ENCODE measurements at regions not wholly inside any gene's neighbourhood (a gene's known extent, or its start where the extent isn't known, plus 50 kb on each side); places are given as distances from the start of the nearest gene placed in this dataset.

DNA sequence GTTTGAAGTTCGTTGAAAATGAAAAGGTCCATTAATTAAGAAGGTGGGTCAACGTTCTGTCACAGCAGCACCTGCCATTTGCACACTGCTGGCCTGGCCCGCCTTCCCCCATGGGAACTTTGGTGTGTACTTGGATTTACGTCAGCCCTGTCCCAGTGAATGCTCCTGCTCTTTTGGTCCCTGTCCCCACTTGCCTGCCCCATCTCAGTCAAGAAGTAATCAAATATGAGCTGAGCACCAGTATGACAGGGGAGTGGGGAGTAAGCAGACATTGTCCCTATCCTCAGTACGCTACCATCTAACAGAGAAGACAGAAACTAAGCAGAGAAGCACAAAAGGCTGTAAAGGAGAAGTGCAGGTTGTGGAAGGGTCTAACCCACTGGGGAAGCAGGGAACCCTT is 65.1 kb downstream of the SLC4A3 start:
- Histone ChIP-seq H2AFZ (ENCODE audit: low read length) (no peak overlapping the region), H3K9ac (ENCODE audit: insufficient read depth, low read depth, low read length) (no peak overlapping the region), H3K27me3 (ENCODE audit: control insufficient read depth in 1 of 2, insufficient read depth in 2 of 2, low read length in 2 of 2) (peaks cover 0 to 46% of the 10 kb centered on the region in 2 experiments; a peak in 3 of 5 replicates), H3K4me3 (replicated peaks in 1 of 3; ENCODE audit: insufficient read depth in 1 of 3, low read depth in 2 of 3, low read length in 3 of 3) (no peak overlapping the region), H3K36me3 (replicated peaks in 1 of 2; ENCODE audit: control insufficient read depth in 1 of 2, insufficient read depth in 2 of 2, low read length in 2 of 2) (no peaks in the 10 kb centered on the region), H3K27ac (ENCODE audit: extremely low read length, insufficient read depth, low read length) (no peak overlapping the region), H3K9me3 (ENCODE audit: low read length) (no peaks in the 10 kb centered on the region), H3K4me1 (ENCODE audit: insufficient read depth, low read length) (0 out of 2 replicates have a peak, but pooled peaks cover 16% of the 10 kb centered on the region), H3K4me2 (ENCODE audit: low read depth, low read length) (no peak overlapping the region), H3K79me2 (ENCODE audit: insufficient read depth, low read length) (no peaks in the 10 kb centered on the region), H4K20me1 (ENCODE audit: insufficient read depth, low read length) (no peaks in the 10 kb centered on the region)
- WGBS (ENCODE audit: low lambda C conversion rate), result 33% methylated on average over 5 of the region's 5 CpGs
- CTCF ChIA-PET (ENCODE audit: low intra/inter-chr PET ratio, low total read pairs), result no interaction called here
- DNase-seq (ENCODE audit: low spot score) (no peak), FAIRE-seq (no peak), ATAC-seq (no peak)
- POLR2A ChIA-PET, result no interaction called here
- intact Hi-C loops (cut with micrococcal nuclease; ENCODE audit: unreplicated experiment) (no loop called here), in situ Hi-C loops (cut with HindIII; ENCODE audit: extremely low pct_ligation_motif_present, low pct_unique_long_range_greater_than_20kb) (no loop called here)
- no TSS peak for BruUV-seq (replicated peaks)
- no peak for TF ChIP-seq SRSF4 (IDR thresholded peaks at IDR 0.05; ENCODE audit: low read depth, low read length, poor library complexity, severe bottlenecking)
- no peak for TF ChIP-seq SUZ12 (IDR thresholded peaks at IDR 0.05; ENCODE audit: low read depth, low read length)
- TF ChIP-seq JUNB (CRISPR knock-in tag; IDR thresholded peaks at IDR 0.05; ENCODE audit: borderline replicate concordance), result no peak
- TF ChIP-seq POLR2G (IDR thresholded peaks at IDR 0.05; ENCODE audit: low read depth, low read length), result no peak
- TF ChIP-seq KLF9 (CRISPR knock-in tag; IDR thresholded peaks at IDR 0.05; ENCODE audit: low read depth), result no peak
- no peak for TF ChIP-seq ZNF326 (CRISPR knock-in tag; IDR thresholded peaks at IDR 0.05; ENCODE audit: borderline replicate concordance)
- TF ChIP-seq RARA (CRISPR knock-in tag; IDR thresholded peaks at IDR 0.05), result no peak
- no peak for TF ChIP-seq ZNF766 (CRISPR knock-in tag; IDR thresholded peaks at IDR 0.05; ENCODE audit: borderline replicate concordance)
- no peak for TF ChIP-seq ZNF674 (CRISPR knock-in tag; IDR thresholded peaks at IDR 0.05; ENCODE audit: low read depth)
- TF ChIP-seq ZNF333 (CRISPR knock-in tag; IDR thresholded peaks at IDR 0.05; ENCODE audit: borderline replicate concordance), result no peak
- no peak for TF ChIP-seq ZNF713 (CRISPR knock-in tag; IDR thresholded peaks at IDR 0.05)
- TF ChIP-seq, protein P1, sequence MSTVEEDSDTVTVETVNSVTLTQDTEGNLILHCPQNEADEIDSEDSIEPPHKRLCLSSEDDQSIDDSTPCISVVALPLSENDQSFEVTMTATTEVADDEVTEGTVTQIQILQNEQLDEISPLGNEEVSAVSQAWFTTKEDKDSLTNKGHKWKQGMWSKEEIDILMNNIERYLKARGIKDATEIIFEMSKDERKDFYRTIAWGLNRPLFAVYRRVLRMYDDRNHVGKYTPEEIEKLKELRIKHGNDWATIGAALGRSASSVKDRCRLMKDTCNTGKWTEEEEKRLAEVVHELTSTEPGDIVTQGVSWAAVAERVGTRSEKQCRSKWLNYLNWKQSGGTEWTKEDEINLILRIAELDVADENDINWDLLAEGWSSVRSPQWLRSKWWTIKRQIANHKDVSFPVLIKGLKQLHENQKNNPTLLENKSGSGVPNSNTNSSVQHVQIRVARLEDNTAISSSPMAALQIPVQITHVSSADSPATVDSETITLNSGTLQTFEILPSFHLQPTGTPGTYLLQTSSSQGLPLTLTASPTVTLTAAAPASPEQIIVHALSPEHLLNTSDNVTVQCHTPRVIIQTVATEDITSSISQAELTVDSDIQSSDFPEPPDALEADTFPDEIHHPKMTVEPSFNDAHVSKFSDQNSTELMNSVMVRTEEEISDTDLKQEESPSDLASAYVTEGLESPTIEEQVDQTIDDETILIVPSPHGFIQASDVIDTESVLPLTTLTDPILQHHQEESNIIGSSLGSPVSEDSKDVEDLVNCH (CRISPR knock-in tag; IDR thresholded peaks at IDR 0.05), result no peak
- TF ChIP-seq, protein P2, sequence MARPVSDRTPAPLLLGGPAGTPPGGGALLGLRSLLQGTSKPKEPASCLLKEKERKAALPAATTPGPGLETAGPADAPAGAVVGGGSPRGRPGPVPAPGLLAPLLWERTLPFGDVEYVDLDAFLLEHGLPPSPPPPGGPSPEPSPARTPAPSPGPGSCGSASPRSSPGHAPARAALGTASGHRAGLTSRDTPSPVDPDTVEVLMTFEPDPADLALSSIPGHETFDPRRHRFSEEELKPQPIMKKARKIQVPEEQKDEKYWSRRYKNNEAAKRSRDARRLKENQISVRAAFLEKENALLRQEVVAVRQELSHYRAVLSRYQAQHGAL (CRISPR knock-in tag; IDR thresholded peaks at IDR 0.05; ENCODE audit: not compliant biosample characterization), result no peak
- no peak for TF ChIP-seq ZKSCAN1 (IDR thresholded peaks at IDR 0.05; ENCODE audit: low read length)
- no peak for TF ChIP-seq ZNF589 (CRISPR knock-in tag; conservative IDR thresholded peaks at IDR 0.05)
- TF ChIP-seq, protein P3, sequence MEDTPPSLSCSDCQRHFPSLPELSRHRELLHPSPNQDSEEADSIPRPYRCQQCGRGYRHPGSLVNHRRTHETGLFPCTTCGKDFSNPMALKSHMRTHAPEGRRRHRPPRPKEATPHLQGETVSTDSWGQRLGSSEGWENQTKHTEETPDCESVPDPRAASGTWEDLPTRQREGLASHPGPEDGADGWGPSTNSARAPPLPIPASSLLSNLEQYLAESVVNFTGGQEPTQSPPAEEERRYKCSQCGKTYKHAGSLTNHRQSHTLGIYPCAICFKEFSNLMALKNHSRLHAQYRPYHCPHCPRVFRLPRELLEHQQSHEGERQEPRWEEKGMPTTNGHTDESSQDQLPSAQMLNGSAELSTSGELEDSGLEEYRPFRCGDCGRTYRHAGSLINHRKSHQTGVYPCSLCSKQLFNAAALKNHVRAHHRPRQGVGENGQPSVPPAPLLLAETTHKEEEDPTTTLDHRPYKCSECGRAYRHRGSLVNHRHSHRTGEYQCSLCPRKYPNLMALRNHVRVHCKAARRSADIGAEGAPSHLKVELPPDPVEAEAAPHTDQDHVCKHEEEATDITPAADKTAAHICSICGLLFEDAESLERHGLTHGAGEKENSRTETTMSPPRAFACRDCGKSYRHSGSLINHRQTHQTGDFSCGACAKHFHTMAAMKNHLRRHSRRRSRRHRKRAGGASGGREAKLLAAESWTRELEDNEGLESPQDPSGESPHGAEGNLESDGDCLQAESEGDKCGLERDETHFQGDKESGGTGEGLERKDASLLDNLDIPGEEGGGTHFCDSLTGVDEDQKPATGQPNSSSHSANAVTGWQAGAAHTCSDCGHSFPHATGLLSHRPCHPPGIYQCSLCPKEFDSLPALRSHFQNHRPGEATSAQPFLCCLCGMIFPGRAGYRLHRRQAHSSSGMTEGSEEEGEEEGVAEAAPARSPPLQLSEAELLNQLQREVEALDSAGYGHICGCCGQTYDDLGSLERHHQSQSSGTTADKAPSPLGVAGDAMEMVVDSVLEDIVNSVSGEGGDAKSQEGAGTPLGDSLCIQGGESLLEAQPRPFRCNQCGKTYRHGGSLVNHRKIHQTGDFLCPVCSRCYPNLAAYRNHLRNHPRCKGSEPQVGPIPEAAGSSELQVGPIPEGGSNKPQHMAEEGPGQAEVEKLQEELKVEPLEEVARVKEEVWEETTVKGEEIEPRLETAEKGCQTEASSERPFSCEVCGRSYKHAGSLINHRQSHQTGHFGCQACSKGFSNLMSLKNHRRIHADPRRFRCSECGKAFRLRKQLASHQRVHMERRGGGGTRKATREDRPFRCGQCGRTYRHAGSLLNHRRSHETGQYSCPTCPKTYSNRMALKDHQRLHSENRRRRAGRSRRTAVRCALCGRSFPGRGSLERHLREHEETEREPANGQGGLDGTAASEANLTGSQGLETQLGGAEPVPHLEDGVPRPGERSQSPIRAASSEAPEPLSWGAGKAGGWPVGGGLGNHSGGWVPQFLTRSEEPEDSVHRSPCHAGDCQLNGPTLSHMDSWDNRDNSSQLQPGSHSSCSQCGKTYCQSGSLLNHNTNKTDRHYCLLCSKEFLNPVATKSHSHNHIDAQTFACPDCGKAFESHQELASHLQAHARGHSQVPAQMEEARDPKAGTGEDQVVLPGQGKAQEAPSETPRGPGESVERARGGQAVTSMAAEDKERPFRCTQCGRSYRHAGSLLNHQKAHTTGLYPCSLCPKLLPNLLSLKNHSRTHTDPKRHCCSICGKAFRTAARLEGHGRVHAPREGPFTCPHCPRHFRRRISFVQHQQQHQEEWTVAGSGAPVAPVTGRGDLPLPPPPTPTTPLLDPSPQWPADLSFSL (CRISPR knock-in tag; IDR thresholded peaks at IDR 0.05), result no peak
- no peak for TF ChIP-seq SMAD1 (CRISPR knock-in tag; IDR thresholded peaks at IDR 0.05; ENCODE audit: borderline replicate concordance, low read depth)
